Natural killer cell (primary cell): ENCODE measurements at regions not wholly inside any gene's neighbourhood (a gene's known extent, or its start where the extent isn't known, plus 50 kb on each side); places are given as distances from the start of the nearest gene placed in this dataset.

Experiments used
- ATAC-seq, 3 donors: fragments of 150-1000 bp in 2 of 3; fragments of 200-7000 bp in 1 of 3; cut with Tn5 transposase; 1 replicate in 1 of 3; 2 replicates in 2 of 3; pipeline ENCODE4 v1.10.0; 2021; ENCODE audit warnings: mild to moderate bottlenecking in 2 of 3, moderate library complexity in 2 of 3
- DNase-seq, 2 donors: peaks; one replicate each; pipeline versions ENCODE4 v3.0.0 to v3.0.0-alpha.2; 2013 to 2021; ENCODE audit warnings: mixed read lengths in 1 of 2
- H3K27ac ChIP-seq: one replicate; pipeline ENCODE4 v1.5.1; 2013; ENCODE audit warnings: mild to moderate bottlenecking, low read length
- H3K27me3 ChIP-seq: one replicate; pipeline ENCODE4 v1.6.1; 2013; ENCODE audit warnings: low read length; ENCODE audit not compliant: control insufficient read depth, insufficient read depth
- H3K36me3 ChIP-seq: one replicate; pipeline ENCODE4 v1.6.1; 2013; ENCODE audit warnings: low read length; ENCODE audit not compliant: control insufficient read depth, insufficient read depth
- H3K4me1 ChIP-seq: one replicate; pipeline ENCODE4 v1.6.1; 2013; ENCODE audit warnings: low read length; ENCODE audit not compliant: control insufficient read depth, insufficient read depth
- H3K4me3 ChIP-seq: one replicate; pipeline ENCODE4 v1.5.1; 2013; ENCODE audit warnings: low read length
- H3K9me3 ChIP-seq: one replicate; pipeline ENCODE4 v1.6.1; 2013; ENCODE audit warnings: low read length; ENCODE audit not compliant: control insufficient read depth, insufficient read depth
- H3K27ac Mint-ChIP-seq, 2 donors: one replicate each; pipeline ENCODE4 v1.8.0; 2022; ENCODE audit warnings: mild to moderate bottlenecking in 2 of 2, mixed read lengths in 2 of 2, moderate library complexity in 1 of 2
- H3K27me3 Mint-ChIP-seq, 2 donors: one replicate each; pipeline ENCODE4 v1.8.0; 2022; ENCODE audit warnings: low read depth in 2 of 2, mixed read lengths in 2 of 2
- H3K36me3 Mint-ChIP-seq: one replicate; pipeline ENCODE4 v1.8.0; 2022; ENCODE audit warnings: mixed read lengths
- H3K4me1 Mint-ChIP-seq, 2 donors: one replicate each; pipeline ENCODE4 v1.8.0; 2022; ENCODE audit warnings: mixed read lengths in 2 of 2
- H3K4me3 Mint-ChIP-seq: one replicate; pipeline ENCODE4 v1.8.0; 2022; ENCODE audit warnings: mild to moderate bottlenecking, moderate library complexity, mixed read lengths
- H3K9me3 Mint-ChIP-seq, 2 donors: one replicate each; pipeline ENCODE4 v1.8.0; 2022; ENCODE audit warnings: mixed read lengths in 2 of 2
- CTCF ChIP-seq: fragments of 200-600 bp; IDR thresholded peaks from one replicate; pipeline ENCODE4 v1.8.0; 2022; ENCODE audit warnings: antibody characterized with exemption
- WGBS: methylation state at CpG from one replicate; pipeline ENCODE4 v1.1.7; 2013; ENCODE audit warnings: missing lambda C conversion rate; ENCODE audit not compliant: insufficient coverage; 5-methylcytosine and 5-hydroxymethylcytosine counted together
- intact Hi-C: fragments of 100-400 bp; cut with micrococcal nuclease; formaldehyde crosslinking; loops from one replicate; pipeline ENCODE4 v1.14.2; 2022

- intact Hi-C loops: no loop called here
- Histone ChIP-seq H3K4me1 (no peaks in the 10 kb centered on the region), H3K4me3 (no peak overlapping the region), H3K27ac (no peak overlapping the region), H3K27me3 (no peaks in the 10 kb centered on the region), H3K36me3 (no peaks in the 10 kb centered on the region), H3K9me3 (peaks cover 10% of the 10 kb centered on the region)
- Mint-ChIP-seq H3K27ac (no peak overlapping the region), H3K9me3 (peaks cover 2 to 6% of the 10 kb centered on the region in 2 donors), H3K4me3 (no peak overlapping the region), H3K27me3 (peaks cover 0 to 5% of the 10 kb centered on the region in 2 donors), H3K4me1 (no peaks in the 10 kb centered on the region), H3K36me3 (peaks cover 10% of the 10 kb centered on the region)
- DNase-seq (peak in 1 of 2 donors; percentile 26), ATAC-seq (no peak)
- TF ChIP-seq CTCF: no peak
- 81% methylated on average over 4 of the region's 4 CpGs for WGBS
These were observed 621.9 kb downstream of the RNF144A start for GRCh38 chr2:7539077-7539476.

GRCh38 chr2:7539760-7540159 is 622.5 kb downstream of the RNF144A start:
- ATAC-seq (no peak), DNase-seq (no peak)
- H3K4me3 ChIP-seq: no peak overlapping the region
- H3K27ac ChIP-seq: no peak overlapping the region
- intact Hi-C loops: no loop called here
- no peak for TF ChIP-seq CTCF
- WGBS: 92% methylated on average over 5 of the region's 5 CpGs
- Mint-ChIP-seq H3K9me3 (peaks cover 2 to 6% of the 10 kb centered on the region in 2 donors), H3K4me3 (no peak overlapping the region), H3K27me3 (peaks cover 0 to 5% of the 10 kb centered on the region in 2 donors), H3K36me3 (peaks cover 10% of the 10 kb centered on the region), H3K27ac (no peak overlapping the region), H3K4me1 (no peaks in the 10 kb centered on the region)
- no peaks in the 10 kb centered on the region for H3K4me1 ChIP-seq
- H3K27me3 ChIP-seq: no peaks in the 10 kb centered on the region
- no peaks in the 10 kb centered on the region for H3K36me3 ChIP-seq
- peaks cover 10% of the 10 kb centered on the region for H3K9me3 ChIP-seq

- Mint-ChIP-seq H3K27ac (no peak overlapping the region), H3K9me3 (no peaks in the 10 kb centered on the region), H3K27me3 (peaks cover 0 to 10% of the 10 kb centered on the region in 2 donors), H3K36me3 (no peaks in the 10 kb centered on the region), H3K4me3 (no peak overlapping the region), H3K4me1 (no peaks in the 10 kb centered on the region)
- H3K9me3 ChIP-seq: no peaks in the 10 kb centered on the region
- no peaks in the 10 kb centered on the region for H3K27me3 ChIP-seq
- no peak for ATAC-seq
- TF ChIP-seq CTCF: no peak
- intact Hi-C loops: no loop called here
- H3K27ac ChIP-seq: no peak overlapping the region
- WGBS: 75% methylated on average over 5 of the region's 5 CpGs
- H3K36me3 ChIP-seq: no peaks in the 10 kb centered on the region
- no peaks in the 10 kb centered on the region for H3K4me1 ChIP-seq
- peak in 1 of 2 donors; percentile 8 for DNase-seq
- no peak overlapping the region for H3K4me3 ChIP-seq
These were observed 635.8 kb downstream of the RNF144A start for GRCh38 chr2:7552825-7553570.

GRCh38 chr2:7555260-7555659 is 638.0 kb downstream of the RNF144A start:
- no peaks in the 10 kb centered on the region for H3K4me1 Mint-ChIP-seq
- no peaks in the 10 kb centered on the region for H3K36me3 ChIP-seq
- H3K27me3 ChIP-seq: no peaks in the 10 kb centered on the region
- H3K27ac ChIP-seq: no peak overlapping the region
- no peaks in the 10 kb centered on the region for H3K9me3 ChIP-seq
- no peaks in the 10 kb centered on the region for H3K4me1 ChIP-seq
- H3K4me3 Mint-ChIP-seq: no peak overlapping the region
- no peak overlapping the region for H3K4me3 ChIP-seq
- DNase-seq (no peak), ATAC-seq (no peak)
- WGBS: 96% methylated on average over 10 of the region's 10 CpGs
- no peaks in the 10 kb centered on the region for H3K36me3 Mint-ChIP-seq
- TF ChIP-seq CTCF: no peak
- no peaks in the 10 kb centered on the region for H3K9me3 Mint-ChIP-seq
- H3K27me3 Mint-ChIP-seq: peaks cover 0 to 10% of the 10 kb centered on the region in 2 donors
- no peak overlapping the region for H3K27ac Mint-ChIP-seq
- intact Hi-C loops: no loop called here
